Upper lobe of left lung (tissue), 6 donors: ENCODE measurements at regions not wholly inside any gene's neighbourhood (a gene's known extent, or its start where the extent isn't known, plus 50 kb on each side); places are given as distances from the start of the nearest gene placed in this dataset.

ENCODE experiments used
- ATAC-seq, 2 donors: fragments of 200-7000 bp; cut with Tn5 transposase; one replicate each; pipeline ENCODE4 v1.9.1; 2022; ENCODE audit warnings: mild to moderate bottlenecking in 2 of 2, moderate library complexity in 2 of 2; ENCODE audit not compliant: low FRiP score in 2 of 2
- DNase-seq, 2 donors: peaks; one replicate each; pipeline ENCODE4 v3.0.0-alpha.2; 2019 to 2020
- H3K27ac ChIP-seq, 4 donors: fragments of 200-600 bp; sonication (generic); one replicate each; pipeline ENCODE4 v1.5.1; 2016 to 2019
- H3K27me3 ChIP-seq, 4 donors: fragments of 200-600 bp; sonication (generic); one replicate each; pipeline ENCODE4 v1.5.1; 2017 to 2019
- H3K36me3 ChIP-seq, 4 donors: fragments of 200-600 bp; sonication (generic); one replicate each; pipeline ENCODE4 v1.5.1; 2016 to 2019
- H3K4me1 ChIP-seq, 4 donors: fragments of 200-600 bp; sonication (generic); one replicate each; pipeline ENCODE4 v1.5.1; 2018 to 2019
- H3K4me3 ChIP-seq, 4 donors: fragments of 200-600 bp; sonication (generic); one replicate each; pipeline ENCODE4 v1.5.1; 2017 to 2019; ENCODE audit warnings: mild to moderate bottlenecking in 2 of 4, moderate library complexity in 1 of 4
- H3K9me3 ChIP-seq, 4 donors: fragments of 200-600 bp; sonication (generic); one replicate each; pipeline ENCODE4 v1.5.1; 2018 to 2019
- EP300 ChIP-seq, 4 donors: sonication (generic); formaldehyde crosslinking; IDR thresholded peaks; one replicate each; pipeline ENCODE4 v1.5.1; 2017; ENCODE audit warnings: antibody characterized with exemption in 4 of 4, control low read depth in 2 of 4
- POLR2A ChIP-seq, 4 donors: fragments of 450-650 bp; IDR thresholded peaks; one replicate each; pipeline ENCODE4 v1.5.1; 2016 to 2017; ENCODE audit warnings: antibody characterized with exemption in 4 of 4, mild to moderate bottlenecking in 2 of 4
- POLR2AphosphoS5 ChIP-seq, 2 donors: sonication (generic); formaldehyde crosslinking; IDR thresholded peaks; one replicate each; pipeline ENCODE4 v1.5.1; 2017; ENCODE audit warnings: antibody characterized with exemption in 2 of 2
- WGBS, 2 donors: methylation state at CpG; one replicate each; pipeline ENCODE4 v1.1.5; 2017 to 2018; 5-methylcytosine and 5-hydroxymethylcytosine counted together
- TF ChIP-seq, protein P1 (sequence below), 6 experiments: fragments of 450-650 bp in 4 of 6; fragments of 200-600 bp in 2 of 6; sonication (generic) in 2 of 6; IDR thresholded peaks; one replicate each; pipeline ENCODE4 v1.5.1; 2016 to 2019; ENCODE audit warnings: antibody characterized with exemption in 6 of 6
- donor health status: DM: no; HTN: no; CAD: no; lungs with moderate emphysema.
- donor health status: DM: no; HTN: yes; CAD: no; lungs with severe emphysema.

DNA sequence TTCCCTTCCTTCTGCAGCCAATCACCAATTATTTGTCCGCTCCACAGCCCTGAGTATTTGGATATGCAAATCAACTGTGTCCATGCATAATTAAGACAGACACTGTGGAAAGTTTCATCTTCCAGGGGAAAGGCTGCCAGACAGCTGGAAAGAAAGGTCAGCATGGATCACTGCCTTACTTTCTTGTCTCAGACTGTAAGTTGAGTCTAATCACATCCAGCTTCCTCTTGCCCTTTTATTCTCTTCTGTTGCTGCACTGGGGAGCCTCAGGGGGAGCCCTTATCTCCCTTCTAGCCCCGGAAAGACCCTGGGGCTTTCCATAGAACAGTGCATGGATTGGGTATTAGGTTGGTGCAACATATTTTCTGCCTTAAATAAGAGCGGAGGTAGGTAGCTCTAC, 182.9 kb downstream of the OMA1 start:
- Histone ChIP-seq H3K36me3 (no peaks in the 10 kb centered on the region), H3K27ac (no peak overlapping the region), H3K4me3 (no peak overlapping the region), H3K27me3 (no peaks in the 10 kb centered on the region), H3K9me3 (no peaks in the 10 kb centered on the region), H3K4me1 (no peaks in the 10 kb centered on the region)
- ATAC-seq (no peak), DNase-seq (no peak)
- 81 to 86% methylated on average over 3 of the region's 3 CpGs for WGBS, 2 donors
- TF ChIP-seq, protein P1, sequence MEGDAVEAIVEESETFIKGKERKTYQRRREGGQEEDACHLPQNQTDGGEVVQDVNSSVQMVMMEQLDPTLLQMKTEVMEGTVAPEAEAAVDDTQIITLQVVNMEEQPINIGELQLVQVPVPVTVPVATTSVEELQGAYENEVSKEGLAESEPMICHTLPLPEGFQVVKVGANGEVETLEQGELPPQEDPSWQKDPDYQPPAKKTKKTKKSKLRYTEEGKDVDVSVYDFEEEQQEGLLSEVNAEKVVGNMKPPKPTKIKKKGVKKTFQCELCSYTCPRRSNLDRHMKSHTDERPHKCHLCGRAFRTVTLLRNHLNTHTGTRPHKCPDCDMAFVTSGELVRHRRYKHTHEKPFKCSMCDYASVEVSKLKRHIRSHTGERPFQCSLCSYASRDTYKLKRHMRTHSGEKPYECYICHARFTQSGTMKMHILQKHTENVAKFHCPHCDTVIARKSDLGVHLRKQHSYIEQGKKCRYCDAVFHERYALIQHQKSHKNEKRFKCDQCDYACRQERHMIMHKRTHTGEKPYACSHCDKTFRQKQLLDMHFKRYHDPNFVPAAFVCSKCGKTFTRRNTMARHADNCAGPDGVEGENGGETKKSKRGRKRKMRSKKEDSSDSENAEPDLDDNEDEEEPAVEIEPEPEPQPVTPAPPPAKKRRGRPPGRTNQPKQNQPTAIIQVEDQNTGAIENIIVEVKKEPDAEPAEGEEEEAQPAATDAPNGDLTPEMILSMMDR (IDR thresholded peaks at IDR 0.05) = no peak
- no peak for TF ChIP-seq POLR2AphosphoS5 (IDR thresholded peaks at IDR 0.05)
- TF ChIP-seq EP300 (IDR thresholded peaks at IDR 0.05) = no peak
- no peak for TF ChIP-seq POLR2A (IDR thresholded peaks at IDR 0.05)

DNA sequence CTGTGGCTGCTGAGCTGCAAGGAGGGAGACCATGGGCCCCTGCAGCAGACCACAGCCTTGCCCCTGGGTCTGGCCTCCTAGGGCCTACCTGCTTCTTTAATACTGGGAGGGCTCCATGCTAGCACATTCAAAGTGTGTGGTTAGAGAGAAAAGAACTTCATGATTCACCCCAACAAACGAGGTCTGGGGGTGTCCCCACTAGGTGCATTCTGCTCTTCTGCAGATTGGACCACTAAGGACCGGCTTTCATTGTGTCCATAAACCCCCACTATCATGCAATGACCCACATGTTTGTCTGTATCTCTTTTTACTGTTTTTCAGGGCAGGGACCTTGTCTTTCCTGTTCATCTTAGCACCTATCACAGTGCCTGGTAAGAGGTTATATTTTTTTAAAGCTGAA, 185.4 kb downstream of the OMA1 start:
- Histone ChIP-seq H3K4me1 (no peaks in the 10 kb centered on the region), H3K4me3 (no peak overlapping the region), H3K27ac (no peak overlapping the region), H3K9me3 (no peaks in the 10 kb centered on the region), H3K36me3 (no peaks in the 10 kb centered on the region), H3K27me3 (no peaks in the 10 kb centered on the region)
- no peak for ATAC-seq
- TF ChIP-seq POLR2A (IDR thresholded peaks at IDR 0.05) (no peak), POLR2AphosphoS5 (IDR thresholded peaks at IDR 0.05) (no peak), EP300 (IDR thresholded peaks at IDR 0.05) (no peak)
- TF ChIP-seq, protein P1 (IDR thresholded peaks at IDR 0.05) = no peak
- WGBS, 2 donors = 36 to 43% methylated on average over 2 of the region's 2 CpGs
- DNase-seq = no peak

DNA sequence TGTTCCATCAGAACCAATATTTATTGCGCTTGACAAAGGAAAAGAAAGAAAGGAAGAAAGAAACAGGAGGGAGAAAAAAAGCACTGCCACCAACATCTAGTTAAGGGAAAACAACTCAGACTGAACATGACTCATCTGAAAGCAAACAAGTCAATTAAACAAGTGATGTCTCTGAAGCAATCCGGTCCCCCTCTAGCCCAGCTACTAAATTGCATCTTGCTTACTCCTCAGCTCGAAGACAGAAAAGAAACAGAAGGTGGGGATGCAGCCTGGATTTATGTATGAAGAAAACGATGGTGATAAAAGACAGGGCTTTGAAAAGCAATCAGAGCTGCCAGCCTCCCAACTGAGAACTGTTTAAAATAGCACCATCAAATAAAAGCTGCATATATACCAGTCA, 188.2 kb downstream of the OMA1 start:
- Histone ChIP-seq H3K4me3 (no peak overlapping the region), H3K36me3 (no peaks in the 10 kb centered on the region), H3K27ac (no peak overlapping the region), H3K4me1 (no peaks in the 10 kb centered on the region), H3K9me3 (no peaks in the 10 kb centered on the region), H3K27me3 (no peaks in the 10 kb centered on the region)
- 60 to 70% methylated on average over 4 of the region's 4 CpGs for WGBS, 2 donors
- TF ChIP-seq EP300 (IDR thresholded peaks at IDR 0.05) (no peak), POLR2A (IDR thresholded peaks at IDR 0.05) (no peak), POLR2AphosphoS5 (IDR thresholded peaks at IDR 0.05) (no peak)
- TF ChIP-seq, protein P1 (IDR thresholded peaks at IDR 0.05) = no peak
- ATAC-seq (no peak), DNase-seq (no peak)

DNA sequence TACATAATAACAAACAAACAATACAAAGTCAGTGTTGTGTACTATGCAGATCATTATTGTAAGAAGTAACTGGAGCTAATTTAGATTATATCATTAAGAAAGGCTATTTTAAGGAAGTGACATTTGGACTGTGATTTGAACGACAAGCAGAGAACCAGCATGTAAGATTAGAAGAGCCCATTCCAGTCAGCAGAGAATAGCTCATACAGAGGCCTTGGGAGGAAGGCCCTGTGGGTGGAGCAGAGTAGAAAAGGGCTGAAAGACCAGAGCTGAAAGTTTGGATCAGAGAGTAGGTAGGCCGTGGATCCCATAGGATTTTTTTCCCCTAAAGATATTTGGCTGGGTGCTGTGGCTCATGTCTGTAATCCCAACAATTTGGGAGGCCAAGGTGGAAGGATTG, 190.1 kb downstream of the OMA1 start:
- no peaks in the 10 kb centered on the region for H3K27me3 ChIP-seq
- no peak overlapping the region for H3K4me3 ChIP-seq
- DNase-seq = no peak
- TF ChIP-seq POLR2A (IDR thresholded peaks at IDR 0.05) = no peak
- TF ChIP-seq EP300 (IDR thresholded peaks at IDR 0.05) = no peak
- TF ChIP-seq POLR2AphosphoS5 (IDR thresholded peaks at IDR 0.05) = no peak
- TF ChIP-seq, protein P1 (IDR thresholded peaks at IDR 0.05) = no peak
- no peak for ATAC-seq
- H3K27ac ChIP-seq = no peak overlapping the region
- H3K4me1 ChIP-seq = no peaks in the 10 kb centered on the region
- no peaks in the 10 kb centered on the region for H3K36me3 ChIP-seq
- H3K9me3 ChIP-seq = no peaks in the 10 kb centered on the region
- 72 to 84% methylated on average over 2 of the region's 2 CpGs for WGBS, 2 donors

DNA sequence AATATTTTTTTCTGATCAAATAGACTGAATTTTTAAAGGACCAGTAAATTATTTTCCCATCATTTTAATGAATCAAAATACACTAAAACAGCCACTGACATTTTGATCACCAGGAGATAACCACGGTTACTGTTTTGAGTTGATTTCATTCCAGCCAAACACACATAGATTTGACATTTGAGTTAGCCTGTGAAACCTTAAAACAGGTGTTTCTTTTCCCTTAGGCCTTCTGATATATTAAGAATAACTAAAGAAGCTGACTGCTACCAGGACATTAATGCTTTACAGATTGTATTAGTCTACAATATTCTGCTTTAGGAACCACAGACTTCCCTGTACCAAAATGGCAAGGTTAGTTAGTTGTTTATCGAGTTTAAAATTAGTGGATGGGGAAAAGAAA, 193.4 kb downstream of the OMA1 start:
- no peak for DNase-seq
- Histone ChIP-seq H3K27me3 (no peaks in the 10 kb centered on the region), H3K4me3 (no peak overlapping the region), H3K9me3 (peaks cover 0 to 3% (median 0%) of the 10 kb centered on the region in 4 donors), H3K27ac (no peak overlapping the region), H3K4me1 (no peaks in the 10 kb centered on the region), H3K36me3 (no peaks in the 10 kb centered on the region)
- no peak for ATAC-seq
- 83 to 89% methylated on average over 2 of the region's 2 CpGs for WGBS, 2 donors
- TF ChIP-seq, protein P1 (IDR thresholded peaks at IDR 0.05) = no peak
- TF ChIP-seq EP300 (IDR thresholded peaks at IDR 0.05) (no peak), POLR2A (IDR thresholded peaks at IDR 0.05) (no peak), POLR2AphosphoS5 (IDR thresholded peaks at IDR 0.05) (no peak)
